K562 (cell line): ENCODE measurements at regions not wholly inside any gene's neighbourhood (a gene's known extent, or its start where the extent isn't known, plus 50 kb on each side); places are given as distances from the start of the nearest gene placed in this dataset.

Experiments
- EGR1 ChIP-seq: fragments of 450-650 bp; conservative IDR thresholded peaks from 2 replicates; pipeline ENCODE4 v1.6.1; 2017; ENCODE audit warnings: mild to moderate bottlenecking
- EHMT2 ChIP-seq: fragments of 450-650 bp; IDR thresholded peaks from 2 replicates; pipeline ENCODE4 v1.6.1; 2018; ENCODE audit warnings: antibody characterized with exemption
- ELF1 ChIP-seq: fragments of 200-800 bp; sonication (Bioruptor generic); IDR thresholded peaks from 2 replicates; pipeline ENCODE4 v1.6.1; 2016; ENCODE audit warnings: missing genetic modification characterization, missing compliant biosample characterization
- FOS ChIP-seq: IDR thresholded peaks from 3 replicates; pipeline ENCODE4 v1.6.1; 2011; ENCODE audit not compliant: insufficient read length; ENCODE audit errors: extremely low read depth
- HCFC1 ChIP-seq: IDR thresholded peaks from 2 replicates; pipeline ENCODE4 v1.6.1; 2012; ENCODE audit warnings: low read depth, low read length, improper control_type of control experiment
- LARP7 ChIP-seq: fragments of 450-650 bp; IDR thresholded peaks from 2 replicates; pipeline ENCODE4 v1.6.1; 2016
- NRF1 ChIP-seq, 2 experiments: fragments of 450-650 bp; IDR thresholded peaks in 1 of 2; conservative IDR thresholded peaks in 1 of 2; 2 replicates each; pipeline ENCODE4 v1.6.1; 2014; ENCODE audit warnings: mild to moderate bottlenecking in 2 of 2
- OTX1 ChIP-seq: fragments of 450-650 bp; formaldehyde crosslinking; IDR thresholded peaks from 2 replicates; pipeline ENCODE4 v1.4.0; 2022; ENCODE audit warnings: mild to moderate bottlenecking
- SRF ChIP-seq, 2 experiments: fragments of 250-450, 450-650 bp in 1 of 2; sonication (Bioruptor Pico) in 1 of 2; sonication (generic) in 1 of 2; formaldehyde crosslinking; IDR thresholded peaks; 2 replicates each; pipeline versions ENCODE4 v1.5.0 to v1.5.1; 2020 to 2022; ENCODE audit warnings: mild to moderate bottlenecking in 1 of 2, missing genetic modification reagents in 1 of 2
- SRSF9 ChIP-seq: fragments of 200-400 bp; formaldehyde crosslinking; IDR thresholded peaks from 2 replicates; pipeline ENCODE4 v1.6.1; 2017; ENCODE audit warnings: low read depth, low read length, borderline replicate concordance
- SUPT5H ChIP-seq: fragments of 450-650 bp; IDR thresholded peaks from 2 replicates; pipeline ENCODE4 v1.6.1; 2016
- TCF15 ChIP-seq: fragments of 250-450 bp; sonication (Bioruptor Pico); IDR thresholded peaks from 2 replicates; pipeline ENCODE4 v1.8.0; 2022; ENCODE audit warnings: moderate library complexity, mild to moderate bottlenecking, inconsistent platforms
- YY1 ChIP-seq, 3 experiments: IDR thresholded peaks; 2 replicates each; pipeline ENCODE4 v1.6.1; 2011; ENCODE audit warnings: low read length in 2 of 3, mild to moderate bottlenecking in 2 of 3, moderate library complexity in 2 of 3, borderline replicate concordance in 1 of 3, control low read depth in 1 of 3, low read depth in 1 of 3; ENCODE audit not compliant: insufficient read depth in 3 of 3, insufficient replicate concordance in 2 of 3, control insufficient read depth in 1 of 3, insufficient read length in 1 of 3; ENCODE audit errors: extremely low read depth in 1 of 3

DNA sequence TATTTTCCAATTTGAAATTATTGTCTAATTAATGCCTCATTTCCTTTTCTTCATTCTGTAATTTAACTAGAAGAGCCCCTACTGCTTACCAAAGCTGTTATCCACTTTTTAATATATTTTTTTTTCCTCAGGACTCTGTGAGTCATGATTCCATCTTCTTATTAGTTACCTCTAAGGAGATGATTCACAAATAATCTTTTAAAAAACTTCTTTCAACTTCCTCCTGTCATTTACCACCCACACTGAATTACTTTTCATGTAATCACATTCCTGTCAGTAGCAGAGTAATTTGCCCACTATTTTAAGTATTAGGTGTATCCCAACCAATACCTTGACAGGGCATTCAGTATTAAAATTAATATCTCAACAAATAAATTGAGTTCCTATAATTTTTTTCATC is 470.9 kb upstream of the ADGRL3 start:
- no peak for TF ChIP-seq EHMT2
- TF ChIP-seq YY1 (IDR thresholded peaks at IDR 0.05; ENCODE audit: borderline replicate concordance in 1 of 3, control insufficient read depth in 1 of 3, extremely low read depth in 1 of 3, insufficient read depth in 3 of 3, insufficient read length in 1 of 3, insufficient replicate concordance in 2 of 3, low read depth in 1 of 3, low read length in 2 of 3) = no peak
- no peak for TF ChIP-seq HCFC1
- no peak for TF ChIP-seq TCF15 (CRISPR knock-in tag)
- no peak for TF ChIP-seq SUPT5H
- TF ChIP-seq SRSF9 = no peak
- TF ChIP-seq NRF1 (conservative IDR thresholded peaks at IDR 0.05 in 1 of 2, IDR thresholded peaks at IDR 0.05 in 1 of 2) = no peak
- no peak for TF ChIP-seq FOS
- TF ChIP-seq EGR1 = no peak
- TF ChIP-seq SRF (CRISPR knock-in tag; IDR thresholded peaks at IDR 0.05) = no peak
- no peak for TF ChIP-seq LARP7
- TF ChIP-seq OTX1 (CRISPR knock-in tag) = no peak
- no peak for TF ChIP-seq ELF1 (tag)
